Adrenal gland (tissue), 9 donors: ENCODE measurements at regions not wholly inside any gene's neighbourhood (a gene's known extent, or its start where the extent isn't known, plus 50 kb on each side); places are given as distances from the start of the nearest gene placed in this dataset.

Experiments used
- DNase-seq, 7 donors: peaks; one replicate each; pipeline ENCODE4 v3.0.0-alpha.2; 2019 to 2020
- H3K27ac ChIP-seq, 5 donors: fragments of 200-600 bp; sonication (generic) in 4 of 5; 1 replicate in 3 of 5; 2 replicates in 2 of 5; pipeline versions ENCODE4 v1.5.1 to v1.8.0; 2016 to 2020; ENCODE audit warnings: mild to moderate bottlenecking in 1 of 5
- H3K27me3 ChIP-seq: fragments of 200-600 bp; 2 replicates; pipeline ENCODE4 v1.8.0; 2021
- H3K36me3 ChIP-seq, 2 donors: fragments of 200-600 bp; replicated peaks in 1 of 2; 1 replicate in 1 of 2; 2 replicates in 1 of 2; pipeline versions ENCODE4 v1.5.1 to v1.8.0; 2018 to 2022
- H3K4me1 ChIP-seq, 2 donors: fragments of 200-600 bp; replicated peaks in 1 of 2; 1 replicate in 1 of 2; 2 replicates in 1 of 2; pipeline versions ENCODE4 v1.5.1 to v1.8.0; 2018 to 2021
- H3K4me3 ChIP-seq, 4 donors: fragments of 200-600 bp; sonication (generic) in 3 of 4; one replicate each; pipeline ENCODE4 v1.5.1; 2016 to 2018
- H3K9me3 ChIP-seq, 3 donors: fragments of 200-600 bp; sonication (generic) in 1 of 3; replicated peaks in 1 of 3; 1 replicate in 2 of 3; 2 replicates in 1 of 3; pipeline versions ENCODE4 v1.5.1 to v1.8.0; 2016 to 2021
- CTCF ChIP-seq, 6 experiments: fragments of 450-650 bp in 4 of 6; fragments of 200-600 bp in 2 of 6; sonication (generic) in 1 of 6; IDR thresholded peaks; 1 replicate in 5 of 6; 2 replicates in 1 of 6; pipeline versions ENCODE4 v1.5.1 to v1.8.0; 2016 to 2021; ENCODE audit warnings: antibody characterized with exemption in 6 of 6, mild to moderate bottlenecking in 2 of 6, moderate library complexity in 1 of 6
- POLR2A ChIP-seq, 2 donors: fragments of 450-650 bp; IDR thresholded peaks; one replicate each; pipeline ENCODE4 v1.6.1; 2017; ENCODE audit warnings: antibody characterized with exemption in 2 of 2, mild to moderate bottlenecking in 2 of 2, moderate library complexity in 1 of 2
- WGBS, 4 donors: extraction: QIAGEN DNeasy Blood & Tissue Kit in 2 of 4; methylation state at CpG; one replicate each; pipeline versions ENCODE4 v1.1.5 to v1.1.7; 2013 to 2017; 5-methylcytosine and 5-hydroxymethylcytosine counted together
- intact Hi-C, 2 donors: fragments of 100-400 bp; cut with DNase I; formaldehyde crosslinking; loops; one replicate each; pipeline versions ENCODE4 v1.14.1 to v1.15.0; 2022 to 2023
- donor health status: healthy with polysubstance abuse.
- donor health status: Bipolar disorder and iron deficiency.
- donor health status: DM: yes; HTN: yes; CAD: no.
- donor health status: DM: no; HTN: no; CAD: no.
- donor health status: DM: no; HTN: no; CAD: no.

- Histone ChIP-seq H3K36me3 (no peaks in the 10 kb centered on the region), H3K27ac (no peak overlapping the region), H3K9me3 (no peaks in the 10 kb centered on the region), H3K4me1 (no peaks in the 10 kb centered on the region), H3K4me3 (no peak overlapping the region), H3K27me3 (no peaks in the 10 kb centered on the region)
- 81 to 92% (median 85%) methylated on average over 5 of the region's 5 CpGs for WGBS, 4 donors
- intact Hi-C loops: no loop called here
- DNase-seq: no peak
- no peak for TF ChIP-seq POLR2A (IDR thresholded peaks at IDR 0.05)
- TF ChIP-seq CTCF (IDR thresholded peaks at IDR 0.05): no peak
Observed at GRCh38 chr6:165229216-165229615, 80.2 kb downstream of the C6orf118 start.

GRCh38 chr6:165227644-165228329 is 81.6 kb downstream of the C6orf118 start:
- WGBS, 4 donors: 75 to 83% (median 77%) methylated on average over 10 of the region's 10 CpGs
- DNase-seq: no peak
- Histone ChIP-seq H3K9me3 (no peaks in the 10 kb centered on the region), H3K36me3 (no peaks in the 10 kb centered on the region), H3K27ac (no peak overlapping the region), H3K4me3 (no peak overlapping the region), H3K27me3 (no peaks in the 10 kb centered on the region), H3K4me1 (no peaks in the 10 kb centered on the region)
- TF ChIP-seq CTCF (IDR thresholded peaks at IDR 0.05) (no peak), POLR2A (IDR thresholded peaks at IDR 0.05) (no peak)
- intact Hi-C loops: no loop called here

- no peak for DNase-seq
- WGBS, 4 donors: 38 to 90% (median 54%) methylated on average over 1 of the region's 1 CpG
- Histone ChIP-seq H3K9me3 (no peaks in the 10 kb centered on the region), H3K27me3 (peaks cover 6% of the 10 kb centered on the region), H3K4me1 (no peaks in the 10 kb centered on the region), H3K4me3 (no peak overlapping the region), H3K27ac (no peak overlapping the region), H3K36me3 (no peaks in the 10 kb centered on the region)
- intact Hi-C loops: no loop called here
- no peak for TF ChIP-seq POLR2A (IDR thresholded peaks at IDR 0.05)
- TF ChIP-seq CTCF (IDR thresholded peaks at IDR 0.05): no peak
Observed at GRCh38 chr6:165223736-165224135, 85.7 kb downstream of the C6orf118 start.

GRCh38 chr6:165223101-165223500 is 86.3 kb downstream of the C6orf118 start:
- TF ChIP-seq POLR2A (IDR thresholded peaks at IDR 0.05) (no peak), CTCF (IDR thresholded peaks at IDR 0.05) (no peak)
- Histone ChIP-seq H3K4me1 (no peaks in the 10 kb centered on the region), H3K36me3 (no peaks in the 10 kb centered on the region), H3K9me3 (no peaks in the 10 kb centered on the region), H3K4me3 (no peak overlapping the region), H3K27ac (no peak overlapping the region), H3K27me3 (peaks cover 6% of the 10 kb centered on the region)
- WGBS, 4 donors: 63 to 74% (median 65%) methylated on average over 2 of the region's 2 CpGs
- no peak for DNase-seq
- intact Hi-C loops: no loop called here
